Mesothelial cell of epicardium (in vitro differentiated cells): ENCODE measurements at regions not wholly inside any gene's neighbourhood (a gene's known extent, or its start where the extent isn't known, plus 50 kb on each side); places are given as distances from the start of the nearest gene placed in this dataset.

Experiments used
- DNase-seq, 2 experiments: peaks; one replicate each; pipeline ENCODE4 v3.0.0; 2021; ENCODE audit warnings: low spot score in 2 of 2; ENCODE audit not compliant: unreplicated experiment in 2 of 2
- H3K27ac Mint-ChIP-seq: 2 replicates; pipeline ENCODE4 v1.8.0; 2021; ENCODE audit warnings: mixed read lengths
- H3K27me3 Mint-ChIP-seq: 2 replicates; pipeline ENCODE4 v1.8.0; 2021; ENCODE audit warnings: low read depth, mixed read lengths
- H3K36me3 Mint-ChIP-seq: 2 replicates; pipeline ENCODE4 v1.8.0; 2021; ENCODE audit warnings: mixed read lengths
- H3K4me1 Mint-ChIP-seq: 2 replicates; pipeline ENCODE4 v1.8.0; 2021; ENCODE audit warnings: mixed read lengths
- H3K4me3 Mint-ChIP-seq: 2 replicates; pipeline ENCODE4 v1.8.0; 2021; ENCODE audit warnings: mild to moderate bottlenecking, moderate library complexity, mixed read lengths
- H3K9me3 Mint-ChIP-seq: 2 replicates; pipeline ENCODE4 v1.8.0; 2021; ENCODE audit warnings: mixed read lengths
- CTCF ChIP-seq: fragments of 200-600 bp; sonication (generic); IDR thresholded peaks from one replicate; pipeline ENCODE4 v1.5.0; 2021; ENCODE audit warnings: antibody characterized with exemption; ENCODE audit not compliant: unreplicated experiment

- no peak overlapping the region for H3K4me3 Mint-ChIP-seq
Measured at GRCh38 chr7:88638583-88638982, 120.9 kb upstream of the ZNF804B start.

DNA sequence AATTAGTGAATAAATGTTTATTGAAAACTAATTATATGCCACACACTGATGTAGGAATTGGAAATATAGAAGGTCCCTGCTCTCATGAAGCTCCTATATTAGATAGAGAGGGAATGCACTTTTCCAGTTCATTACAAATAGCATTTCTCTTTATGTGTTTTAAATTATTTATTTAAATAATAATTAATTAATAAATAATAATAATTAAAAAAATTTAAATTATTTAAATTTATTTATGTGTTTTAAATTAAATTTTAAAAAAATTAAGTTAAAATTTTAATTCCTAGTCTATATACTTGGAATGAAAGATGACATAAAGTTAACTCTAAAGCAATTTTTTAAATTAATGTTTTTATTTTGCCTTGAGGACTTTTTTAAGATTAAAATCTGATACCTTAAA is 121.7 kb upstream of the ZNF804B start:
- H3K36me3 Mint-ChIP-seq = no peaks in the 10 kb centered on the region
- H3K9me3 Mint-ChIP-seq = no peaks in the 10 kb centered on the region
- no peak for DNase-seq
- H3K27me3 Mint-ChIP-seq = no peaks in the 10 kb centered on the region
- TF ChIP-seq CTCF = no peak
- H3K27ac Mint-ChIP-seq = no peak overlapping the region
- no peak overlapping the region for H3K4me3 Mint-ChIP-seq
- H3K4me1 Mint-ChIP-seq = no peaks in the 10 kb centered on the region

More at GRCh38 chr7:88638583-88638982, 120.9 kb upstream of the ZNF804B start:
- no peak for DNase-seq
- Mint-ChIP-seq H3K4me1 (no peaks in the 10 kb centered on the region), H3K9me3 (no peaks in the 10 kb centered on the region), H3K27ac (no peak overlapping the region), H3K36me3 (no peaks in the 10 kb centered on the region), H3K27me3 (no peaks in the 10 kb centered on the region)
- TF ChIP-seq CTCF = no peak

- TF ChIP-seq CTCF = no peak
- Mint-ChIP-seq H3K9me3 (no peaks in the 10 kb centered on the region), H3K4me3 (no peak overlapping the region), H3K4me1 (no peaks in the 10 kb centered on the region), H3K27ac (no peak overlapping the region), H3K36me3 (no peaks in the 10 kb centered on the region), H3K27me3 (no peaks in the 10 kb centered on the region)
- DNase-seq = no peak
Measured at GRCh38 chr7:88635149-88635548, 124.4 kb upstream of the ZNF804B start.

DNA sequence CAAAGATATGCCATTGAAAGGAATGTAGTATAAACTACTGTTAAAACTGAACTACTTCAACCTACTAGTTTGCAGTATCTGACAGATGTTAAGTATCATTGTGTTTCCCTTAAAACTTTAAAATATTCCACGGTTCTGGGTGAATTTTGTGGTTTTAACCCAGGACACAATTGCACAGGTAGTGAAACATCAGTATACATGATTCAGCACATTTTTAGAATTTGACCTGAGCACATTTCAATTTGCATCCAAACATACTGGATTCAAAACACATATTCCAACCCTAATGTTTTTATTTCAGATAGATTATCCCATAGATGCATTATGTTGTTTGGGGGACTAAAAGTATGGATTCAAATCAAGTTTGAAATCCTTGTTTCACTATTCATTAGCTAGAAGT is 129.9 kb upstream of the ZNF804B start:
- no peak for TF ChIP-seq CTCF
- H3K4me1 Mint-ChIP-seq = no peaks in the 10 kb centered on the region
- no peaks in the 10 kb centered on the region for H3K9me3 Mint-ChIP-seq
- H3K27ac Mint-ChIP-seq = no peak overlapping the region
- no peak for DNase-seq
- no peaks in the 10 kb centered on the region for H3K27me3 Mint-ChIP-seq
- H3K36me3 Mint-ChIP-seq = no peaks in the 10 kb centered on the region
- no peak overlapping the region for H3K4me3 Mint-ChIP-seq

- Mint-ChIP-seq H3K27ac (no peak overlapping the region), H3K27me3 (no peaks in the 10 kb centered on the region), H3K4me3 (no peak overlapping the region), H3K36me3 (no peaks in the 10 kb centered on the region), H3K4me1 (no peaks in the 10 kb centered on the region), H3K9me3 (no peaks in the 10 kb centered on the region)
- no peak for TF ChIP-seq CTCF
- no peak for DNase-seq
Measured at GRCh38 chr7:88628363-88629085, 131.0 kb upstream of the ZNF804B start.

- TF ChIP-seq CTCF = no peak
- Mint-ChIP-seq H3K27me3 (no peaks in the 10 kb centered on the region), H3K9me3 (no peaks in the 10 kb centered on the region), H3K4me1 (no peaks in the 10 kb centered on the region), H3K27ac (no peak overlapping the region), H3K4me3 (no peak overlapping the region), H3K36me3 (no peaks in the 10 kb centered on the region)
- DNase-seq = no peak
Measured at GRCh38 chr7:88617185-88617584, 142.3 kb upstream of the ZNF804B start.
